PFSK-1 (cell line): ENCODE measurements at regions not wholly inside any gene's neighbourhood (a gene's known extent, or its start where the extent isn't known, plus 50 kb on each side); places are given as distances from the start of the nearest gene placed in this dataset.

Source experiments
- FOXP2 ChIP-seq: optimal IDR thresholded peaks from 2 replicates; pipeline ENCODE3; 2011; ENCODE audit warnings: borderline replicate concordance, control low read depth, inconsistent platforms; ENCODE audit not compliant: insufficient read depth; ENCODE audit errors: extremely low read length, extremely low read depth
- POLR2AphosphoS5 ChIP-seq: IDR thresholded peaks from 2 replicates; pipeline ENCODE4 v1.6.1; 2012; ENCODE audit warnings: low read depth, mild to moderate bottlenecking, control low read depth, low read length, moderate library complexity
- SIN3A ChIP-seq: IDR thresholded peaks from 2 replicates; pipeline ENCODE4 v1.6.1; 2012; ENCODE audit warnings: mild to moderate bottlenecking, low read length, moderate library complexity, borderline replicate concordance; ENCODE audit not compliant: insufficient read depth
- TAF1 ChIP-seq: IDR thresholded peaks from 2 replicates; pipeline ENCODE4 v1.6.1; 2012; ENCODE audit warnings: low read length, control low read depth, borderline replicate concordance; ENCODE audit not compliant: insufficient read depth
- TF ChIP-seq, protein P1 (sequence below), 2 experiments: IDR thresholded peaks; 2 replicates each; pipeline versions ENCODE4 v1.6.1 to v1.8.0; 2011 to 2012; ENCODE audit warnings: low read depth in 2 of 2, low read length in 2 of 2, control low read depth in 1 of 2, inconsistent platforms in 1 of 2, mild to moderate bottlenecking in 1 of 2, moderate library complexity in 1 of 2; ENCODE audit not compliant: insufficient read depth in 1 of 2

DNA sequence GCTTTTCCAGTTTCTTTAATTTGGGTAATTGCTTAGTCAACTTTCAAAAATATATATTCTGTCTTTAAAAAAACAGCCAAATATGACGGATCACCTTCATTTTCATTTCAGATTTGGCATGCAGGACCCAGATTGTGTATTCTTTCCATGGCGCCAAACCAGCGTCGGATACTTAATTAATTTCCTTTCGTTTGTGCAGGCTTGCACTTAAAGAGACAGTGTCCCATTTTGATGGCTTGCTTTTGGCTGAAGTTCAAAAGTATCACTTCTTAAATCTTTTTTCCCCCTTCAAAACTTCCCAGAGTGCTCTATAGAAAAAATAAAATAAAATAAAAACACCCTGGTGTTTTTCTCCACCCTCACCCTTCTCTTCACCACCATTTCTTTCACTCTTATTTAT lies 394.5 kb upstream of the SOX9 start:
- no peak for TF ChIP-seq POLR2AphosphoS5
- TF ChIP-seq TAF1, result no peak
- TF ChIP-seq, protein P1, sequence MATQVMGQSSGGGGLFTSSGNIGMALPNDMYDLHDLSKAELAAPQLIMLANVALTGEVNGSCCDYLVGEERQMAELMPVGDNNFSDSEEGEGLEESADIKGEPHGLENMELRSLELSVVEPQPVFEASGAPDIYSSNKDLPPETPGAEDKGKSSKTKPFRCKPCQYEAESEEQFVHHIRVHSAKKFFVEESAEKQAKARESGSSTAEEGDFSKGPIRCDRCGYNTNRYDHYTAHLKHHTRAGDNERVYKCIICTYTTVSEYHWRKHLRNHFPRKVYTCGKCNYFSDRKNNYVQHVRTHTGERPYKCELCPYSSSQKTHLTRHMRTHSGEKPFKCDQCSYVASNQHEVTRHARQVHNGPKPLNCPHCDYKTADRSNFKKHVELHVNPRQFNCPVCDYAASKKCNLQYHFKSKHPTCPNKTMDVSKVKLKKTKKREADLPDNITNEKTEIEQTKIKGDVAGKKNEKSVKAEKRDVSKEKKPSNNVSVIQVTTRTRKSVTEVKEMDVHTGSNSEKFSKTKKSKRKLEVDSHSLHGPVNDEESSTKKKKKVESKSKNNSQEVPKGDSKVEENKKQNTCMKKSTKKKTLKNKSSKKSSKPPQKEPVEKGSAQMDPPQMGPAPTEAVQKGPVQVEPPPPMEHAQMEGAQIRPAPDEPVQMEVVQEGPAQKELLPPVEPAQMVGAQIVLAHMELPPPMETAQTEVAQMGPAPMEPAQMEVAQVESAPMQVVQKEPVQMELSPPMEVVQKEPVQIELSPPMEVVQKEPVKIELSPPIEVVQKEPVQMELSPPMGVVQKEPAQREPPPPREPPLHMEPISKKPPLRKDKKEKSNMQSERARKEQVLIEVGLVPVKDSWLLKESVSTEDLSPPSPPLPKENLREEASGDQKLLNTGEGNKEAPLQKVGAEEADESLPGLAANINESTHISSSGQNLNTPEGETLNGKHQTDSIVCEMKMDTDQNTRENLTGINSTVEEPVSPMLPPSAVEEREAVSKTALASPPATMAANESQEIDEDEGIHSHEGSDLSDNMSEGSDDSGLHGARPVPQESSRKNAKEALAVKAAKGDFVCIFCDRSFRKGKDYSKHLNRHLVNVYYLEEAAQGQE (IDR thresholded peaks at IDR 0.05; ENCODE audit: insufficient read depth in 1 of 2, low read depth in 2 of 2, low read length in 2 of 2), result no peak
- no peak for TF ChIP-seq SIN3A
- TF ChIP-seq FOXP2, result no peak
